Fibroblast of upper back skin (primary cell): ENCODE measurements at regions not wholly inside any gene's neighbourhood (a gene's known extent, or its start where the extent isn't known, plus 50 kb on each side); places are given as distances from the start of the nearest gene placed in this dataset.

Source experiments
- DNase-seq: peaks from one replicate; pipeline ENCODE4 v3.0.0-alpha.2; 2013

DNA sequence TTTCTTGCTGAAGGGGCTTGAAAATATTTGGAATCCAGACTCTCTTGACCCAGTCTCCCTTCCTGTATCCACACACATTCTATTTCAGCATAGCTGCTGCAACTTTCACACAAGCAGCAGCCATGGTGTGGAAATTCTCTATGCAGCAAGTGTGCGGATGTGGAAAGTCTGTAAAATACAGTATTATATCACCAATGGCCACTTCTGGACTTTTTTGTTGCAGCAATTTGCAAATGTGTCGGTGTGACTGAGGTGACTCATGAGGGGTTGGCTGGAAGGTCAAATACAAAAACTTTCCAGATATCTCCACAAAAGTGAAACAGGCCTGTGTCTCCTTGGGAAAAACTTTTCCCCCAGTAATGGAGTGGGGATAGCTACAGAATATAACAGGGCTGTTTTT is 299.3 kb upstream of the GYPC start:
- no peak for DNase-seq

GRCh38 chr2:126358122-126358521 is 297.8 kb upstream of the GYPC start:
- no peak for DNase-seq

DNA sequence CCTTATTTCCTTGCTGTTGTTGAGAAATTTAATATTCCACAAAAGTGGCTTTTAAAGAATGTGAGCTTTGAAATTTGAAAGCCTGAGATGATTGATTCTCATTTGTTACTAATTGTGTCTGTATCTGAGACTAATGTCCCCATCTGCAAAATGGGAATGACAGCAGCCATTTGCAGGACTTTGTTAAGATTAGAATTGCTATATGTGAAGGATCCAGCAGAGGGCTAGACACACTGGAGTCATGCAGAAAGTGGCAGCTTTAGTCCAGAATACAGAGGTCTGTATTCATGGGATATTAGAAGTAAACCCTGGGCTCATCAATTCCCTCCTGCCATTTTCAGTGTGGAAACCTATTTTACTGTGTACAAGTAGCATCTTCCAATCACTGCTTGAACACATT is 296.5 kb upstream of the GYPC start:
- DNase-seq: peak; percentile 9

- no peak for DNase-seq
These were observed 288.6 kb upstream of the GYPC start for GRCh38 chr2:126367361-126367760.

- DNase-seq: no peak
These were observed 287.2 kb upstream of the GYPC start for GRCh38 chr2:126368758-126369157.

- peak; percentile 79 for DNase-seq
These were observed 285.8 kb upstream of the GYPC start for GRCh38 chr2:126370201-126370600.

- no peak for DNase-seq
These were observed 283.6 kb upstream of the GYPC start for GRCh38 chr2:126372406-126372805.

DNA sequence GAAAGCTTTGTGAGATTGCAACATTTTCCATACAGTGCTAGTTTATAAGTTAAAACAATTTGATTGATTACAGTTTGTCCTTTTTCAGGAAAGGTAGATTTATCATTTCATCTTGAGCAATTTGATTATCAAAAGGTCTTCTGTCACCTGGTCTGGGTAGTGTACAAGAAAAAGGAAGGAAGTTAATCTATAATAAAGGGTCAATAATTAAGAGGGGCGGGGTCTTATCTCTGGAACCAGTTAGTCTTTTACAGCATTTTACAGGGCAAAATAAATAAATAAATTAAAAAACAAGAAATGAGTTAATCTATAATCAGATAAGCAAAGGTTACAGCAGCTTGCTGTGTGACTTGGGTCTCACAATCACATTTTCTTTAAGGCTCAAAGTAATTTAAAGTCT is 277.8 kb upstream of the GYPC start:
- no peak for DNase-seq

GRCh38 chr2:126381091-126381490 is 274.9 kb upstream of the GYPC start:
- no peak for DNase-seq

GRCh38 chr2:126382998-126383397 is 273.0 kb upstream of the GYPC start:
- no peak for DNase-seq

- no peak for DNase-seq
These were observed 272.2 kb upstream of the GYPC start for GRCh38 chr2:126383800-126384199.

GRCh38 chr2:126385441-126385840 is 270.5 kb upstream of the GYPC start:
- no peak for DNase-seq

- DNase-seq: no peak
These were observed 270.0 kb upstream of the GYPC start for GRCh38 chr2:126385983-126386382.

- DNase-seq: no peak
These were observed 266.5 kb upstream of the GYPC start for GRCh38 chr2:126389446-126389845.

DNA sequence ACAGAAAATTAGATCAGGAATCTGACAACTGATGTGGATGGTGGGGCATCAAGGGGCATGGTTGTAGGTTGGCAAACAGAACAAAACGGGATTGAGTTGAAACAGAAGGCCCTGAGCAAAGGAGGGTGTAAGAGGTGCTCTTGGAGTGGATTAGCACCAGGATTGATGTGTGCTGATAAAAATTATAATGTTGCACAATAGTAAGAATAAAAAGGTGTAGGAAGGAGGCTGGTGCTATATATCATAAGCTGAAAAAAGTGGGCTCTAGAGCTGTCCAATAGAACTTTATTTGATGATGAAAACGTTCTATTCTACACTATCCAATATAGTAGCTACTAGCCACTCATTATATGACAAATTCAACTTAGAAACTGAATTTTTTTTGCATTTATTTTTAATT is 263.1 kb upstream of the GYPC start:
- no peak for DNase-seq

GRCh38 chr2:126399001-126399400 is 257.0 kb upstream of the GYPC start:
- no peak for DNase-seq

- DNase-seq: no peak
These were observed 252.8 kb upstream of the GYPC start for GRCh38 chr2:126403039-126403628.

DNA sequence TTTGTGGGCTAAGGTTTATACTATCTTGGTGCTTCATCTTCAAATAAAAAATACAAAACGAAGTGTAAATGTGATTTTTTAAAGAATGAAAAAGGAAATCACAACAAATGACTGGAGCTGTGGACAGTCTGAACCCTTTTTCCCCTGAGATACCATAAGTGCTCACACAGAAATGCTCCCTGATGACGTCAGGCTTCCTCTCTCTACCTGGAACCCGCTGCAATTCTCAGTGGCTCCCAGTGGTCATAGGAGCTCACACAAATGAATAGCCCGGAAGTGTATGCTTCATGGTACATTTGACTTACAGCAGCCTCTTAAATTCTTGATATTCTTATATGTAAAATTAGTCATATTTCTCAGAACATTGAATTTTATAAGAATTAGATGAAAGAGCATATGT is 249.7 kb upstream of the GYPC start:
- DNase-seq: no peak

DNA sequence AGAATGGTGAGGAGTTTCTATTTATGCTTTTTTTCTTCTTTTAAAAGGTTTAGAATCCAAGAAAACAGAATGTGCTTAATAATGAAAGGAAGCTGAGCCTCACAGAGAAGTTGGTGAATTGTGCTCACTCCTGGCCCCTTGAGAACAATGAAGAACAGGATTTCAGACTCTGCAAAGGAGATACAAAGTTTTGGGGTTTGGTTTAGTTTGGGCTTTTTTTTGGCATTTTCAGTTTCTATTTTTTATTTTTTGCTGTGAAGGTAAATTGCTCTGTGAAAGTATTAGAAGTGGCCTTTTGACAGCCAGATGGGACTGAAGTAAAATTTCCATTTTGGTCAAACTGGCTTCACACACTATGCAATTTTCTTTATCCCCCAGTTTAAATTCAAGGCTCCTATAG is 247.3 kb upstream of the GYPC start:
- no peak for DNase-seq

- DNase-seq: no peak
These were observed 246.1 kb upstream of the GYPC start for GRCh38 chr2:126409850-126410249.

- no peak for DNase-seq
These were observed 242.9 kb upstream of the GYPC start for GRCh38 chr2:126413079-126413478.

DNA sequence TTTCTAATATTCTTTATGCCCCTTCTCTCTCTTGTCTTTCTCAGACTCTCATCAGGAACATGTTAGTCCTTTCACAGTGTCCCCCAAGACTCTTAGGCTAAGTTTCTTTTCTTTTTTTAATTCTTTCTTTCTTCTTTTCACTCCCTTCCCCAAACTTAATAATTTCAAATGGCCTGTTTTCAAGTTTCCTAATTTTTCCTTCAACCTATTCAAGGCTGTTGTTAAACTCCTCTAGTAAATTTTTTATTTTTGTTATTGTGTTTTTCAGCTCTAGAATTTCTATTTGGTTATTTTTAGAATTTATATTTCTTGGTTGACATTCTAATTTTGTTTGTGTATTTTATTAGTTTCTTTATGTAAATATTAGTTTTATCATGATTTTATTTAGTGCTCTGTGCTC is 236.6 kb upstream of the GYPC start:
- DNase-seq: no peak

DNA sequence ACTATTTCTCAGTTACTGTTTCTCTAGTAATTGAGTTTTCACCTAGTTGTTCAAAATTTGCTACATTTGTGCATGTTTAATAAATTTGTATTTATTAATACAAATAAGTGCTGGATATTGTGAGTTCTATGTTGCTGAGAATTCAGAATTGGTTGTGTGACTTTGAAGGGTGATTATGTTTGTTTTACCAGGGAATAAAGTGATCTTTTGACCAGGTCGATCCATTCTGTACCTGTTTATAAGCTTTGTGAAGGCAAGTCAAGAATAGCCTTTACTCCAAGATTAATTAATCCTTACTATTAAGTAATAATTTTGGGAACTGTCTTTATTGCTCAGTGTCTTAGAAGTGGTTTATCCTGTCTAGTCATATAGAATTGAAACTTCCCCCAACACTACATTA is 230.0 kb upstream of the GYPC start:
- no peak for DNase-seq

DNA sequence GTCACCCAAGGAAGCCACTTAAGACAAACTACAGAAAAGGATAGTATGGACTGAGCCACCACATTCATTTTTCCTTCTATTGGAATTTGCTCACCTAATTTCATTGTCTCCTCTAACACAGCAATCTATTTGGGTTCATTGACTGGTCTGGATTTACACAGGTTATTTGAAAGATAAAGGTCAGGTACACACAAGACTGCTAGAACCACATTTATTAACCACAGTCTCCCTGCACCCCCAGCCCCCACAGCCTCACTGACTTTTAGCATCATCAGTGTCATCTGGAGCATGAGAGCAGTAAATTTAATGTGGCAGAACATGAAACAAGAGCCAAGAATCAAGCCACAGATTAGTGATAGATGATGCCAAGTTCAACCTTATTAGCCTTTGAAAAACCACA is 226.9 kb upstream of the GYPC start:
- no peak for DNase-seq

GRCh38 chr2:126431136-126431535 is 224.8 kb upstream of the GYPC start:
- no peak for DNase-seq

GRCh38 chr2:126436411-126436810 is 219.5 kb upstream of the GYPC start:
- no peak for DNase-seq
